GM12878 (cell line): ENCODE measurements at regions not wholly inside any gene's neighbourhood (a gene's known extent, or its start where the extent isn't known, plus 50 kb on each side); places are given as distances from the start of the nearest gene placed in this dataset.

Experiments
- ATAC-seq: fragments of 200-7000 bp; cut with Tn5 transposase; 3 replicates; pipeline ENCODE4 v1.9.1; 2020; ENCODE audit warnings: mild to moderate bottlenecking, moderate library complexity
- BruUV-seq: library from RNA; stranded (reverse); fragments of 400-500 nt; replicated peaks from 2 replicates; lab custom pipeline; 2021; lab: Mats Ljungman, UMichigan
- CTCF ChIA-PET: fragments of 300-600 bp; sonication (Branson Sonifier 250); formaldehyde crosslinking; extraction: SDS; loops from one replicate; lab custom pipeline; 2021; ENCODE audit warnings: inconsistent platforms; lab: Yijun Ruan, JAX
- POLR2A ChIA-PET: fragments of 350-600 bp; formaldehyde crosslinking; extraction: SDS; loops from one replicate; lab custom pipeline; 2021; ENCODE audit warnings: inconsistent platforms; lab: Charles Lee
- RAD21 ChIA-PET: fragments of 300-600 bp; sonication (Branson Sonifier 250); formaldehyde crosslinking; loops from one replicate; lab custom pipeline; 2023; ENCODE audit warnings: antibody characterized with exemption; ENCODE audit not compliant: unreplicated experiment; lab: Charles Lee
- SMC1A ChIA-PET: fragments of 300-600 bp; sonication (Branson Sonifier 250); formaldehyde crosslinking; loops from one replicate; lab custom pipeline; 2023; ENCODE audit not compliant: unreplicated experiment, uncharacterized antibody; lab: Charles Lee
- DNase-seq: peaks from one replicate; pipeline ENCODE4 v3.0.0-alpha.2; 2011; ENCODE audit warnings: low read depth, low spot score
- FAIRE-seq: peaks from 3 replicates; lab custom pipeline; 2011; peaks lifted over from hg19 to GRCh38; lab: Jason Lieb, UNC
- H2AFZ ChIP-seq: 2 replicates; pipeline ENCODE4 v1.6.0; 2011; ENCODE audit warnings: low read depth, low read length, control low read depth; ENCODE audit not compliant: control insufficient read depth
- H3K27ac ChIP-seq: 2 replicates; pipeline ENCODE4 v1.5.1; 2011; ENCODE audit warnings: control low read depth; ENCODE audit not compliant: control insufficient read depth, insufficient read depth
- H3K27me3 ChIP-seq, 2 experiments: replicated peaks in 1 of 2; 2 replicates each; pipeline versions ENCODE4 v1.6.0 to v1.6.1; 2011; ENCODE audit warnings: low read length in 1 of 2; ENCODE audit not compliant: control insufficient read depth in 2 of 2, insufficient read depth in 2 of 2
- H3K36me3 ChIP-seq, 2 experiments: 2 replicates each; pipeline ENCODE4 v1.5.1; 2011; ENCODE audit warnings: low read length in 1 of 2; ENCODE audit not compliant: control insufficient read depth in 2 of 2, insufficient read depth in 2 of 2
- H3K4me1 ChIP-seq: 2 replicates; pipeline ENCODE4 v1.6.1; 2011; ENCODE audit warnings: mild to moderate bottlenecking, low read length, moderate library complexity, mixed read lengths; ENCODE audit not compliant: control insufficient read depth, insufficient read depth
- H3K4me2 ChIP-seq: 2 replicates; pipeline ENCODE4 v1.6.0; 2011; ENCODE audit warnings: control low read depth; ENCODE audit not compliant: control insufficient read depth, insufficient read depth
- H3K4me3 ChIP-seq: fragments of 200-600 bp; sonication (generic); 2 replicates; pipeline ENCODE4 v1.5.1; 2016
- H3K79me2 ChIP-seq: 2 replicates; pipeline ENCODE4 v1.6.0; 2011; ENCODE audit warnings: low read length; ENCODE audit not compliant: control insufficient read depth, insufficient read depth
- H3K9ac ChIP-seq: 2 replicates; pipeline ENCODE4 v1.8.0; 2011; ENCODE audit warnings: low read length, control low read depth, mixed read lengths; ENCODE audit not compliant: control insufficient read depth, insufficient read depth
- H3K9me3 ChIP-seq: replicated peaks from 3 replicates; pipeline ENCODE4 v1.5.1; 2011; ENCODE audit warnings: mild to moderate bottlenecking, low read length; ENCODE audit not compliant: control insufficient read depth, insufficient read depth
- H4K20me1 ChIP-seq: 2 replicates; pipeline ENCODE4 v1.6.0; 2011; ENCODE audit not compliant: control insufficient read depth, insufficient read depth
- CHD2 ChIP-seq: IDR thresholded peaks from 2 replicates; pipeline ENCODE4 v1.6.1; 2011; ENCODE audit warnings: low read depth, low read length, improper control_type of control experiment, borderline replicate concordance
- IKZF1 ChIP-seq: fragments of 450-650 bp; conservative IDR thresholded peaks from 2 replicates; pipeline ENCODE4 v1.6.1; 2017; ENCODE audit warnings: antibody characterized with exemption, mild to moderate bottlenecking
- IRF4 ChIP-seq: IDR thresholded peaks from 2 replicates; pipeline ENCODE4 v1.6.1; 2011; ENCODE audit warnings: low read depth, low read length
- NR2C2 ChIP-seq: IDR thresholded peaks from 2 replicates; pipeline ENCODE4 v1.6.1; 2011; ENCODE audit warnings: borderline replicate concordance, low read depth; ENCODE audit not compliant: control insufficient read depth, insufficient read length
- RAD21 ChIP-seq: IDR thresholded peaks from 2 replicates; pipeline ENCODE4 v1.6.1; 2011; ENCODE audit warnings: mild to moderate bottlenecking, low read depth, low read length, moderate library complexity; ENCODE audit not compliant: insufficient read depth
- ZBED1 ChIP-seq: IDR thresholded peaks from 2 replicates; pipeline ENCODE4 v1.6.1; 2016; ENCODE audit warnings: borderline replicate concordance
- ZBTB4 ChIP-seq: fragments of 450-650 bp; formaldehyde crosslinking; IDR thresholded peaks from 2 replicates; pipeline ENCODE4 v1.4.0; 2022; ENCODE audit warnings: mild to moderate bottlenecking, moderate library complexity
- ZNF274 ChIP-seq: IDR thresholded peaks from one replicate; pipeline ENCODE4 v1.8.0; 2011; ENCODE audit not compliant: insufficient read length, insufficient read depth
- ZSCAN29 ChIP-seq: fragments of 450-650 bp; IDR thresholded peaks from 2 replicates; pipeline ENCODE4 v1.6.1; 2017; ENCODE audit warnings: mild to moderate bottlenecking, moderate library complexity
- ZZZ3 ChIP-seq: IDR thresholded peaks from 2 replicates; pipeline ENCODE4 v1.6.1; 2011; ENCODE audit warnings: low read depth; ENCODE audit not compliant: control insufficient read depth, insufficient read length
- WGBS: methylation state at CpG from one replicate; pipeline ENCODE4 v1.1.6; 2016; ENCODE audit warnings: low lambda C conversion rate; ENCODE audit not compliant: insufficient replicate concordance, insufficient coverage; ENCODE audit errors: missing lambda C conversion rate; 5-methylcytosine and 5-hydroxymethylcytosine counted together
- in situ Hi-C: fragments of 300-500 bp; cut with MboI; formaldehyde crosslinking; loops from 9 replicates; pipeline ENCODE4 v1.14.3; 2018; ENCODE audit warnings: mixed read lengths
- intact Hi-C: fragments of 100-400 bp; cut with micrococcal nuclease; formaldehyde crosslinking; loops from one replicate; pipeline ENCODE4 v1.14.2; 2022; ENCODE audit not compliant: unreplicated experiment

GRCh38 chr6:168981187-168981586 is 272.5 kb downstream of the THBS2 start:
- FAIRE-seq: no peak
- H3K79me2 ChIP-seq: no peaks in the 10 kb centered on the region
- CTCF ChIA-PET: no interaction called here

More at GRCh38 chr6:168981187-168981586, 272.5 kb downstream of the THBS2 start:
- RAD21 ChIA-PET: no interaction called here
- Histone ChIP-seq H3K9ac (no peak overlapping the region), H3K4me1 (no peaks in the 10 kb centered on the region), H4K20me1 (no peaks in the 10 kb centered on the region), H3K36me3 (no peaks in the 10 kb centered on the region), H3K27ac (no peak overlapping the region), H3K9me3 (no peaks in the 10 kb centered on the region), H3K27me3 (no peaks in the 10 kb centered on the region), H2AFZ (no peak overlapping the region), H3K4me2 (no peak overlapping the region), H3K4me3 (no peak overlapping the region)
- SMC1A ChIA-PET: no interaction called here
- ATAC-seq: no peak
- 0% methylated on average over 2 of the region's 2 CpGs for WGBS
- BruUV-seq: no TSS peak
- TF ChIP-seq RAD21 (no peak), NR2C2 (no peak), IRF4 (no peak), ZZZ3 (no peak), ZNF274 (no peak), CHD2 (no peak), IKZF1 (no peak), ZBED1 (no peak), ZBTB4 (CRISPR knock-in tag) (no peak), ZSCAN29 (no peak)
- POLR2A ChIA-PET: no interaction called here
- in situ Hi-C loops: no loop called here
- intact Hi-C loops: no loop called here
- no peak for DNase-seq
